PC-3 (cell line): ENCODE measurements at regions not wholly inside any gene's neighbourhood (a gene's known extent, or its start where the extent isn't known, plus 50 kb on each side); places are given as distances from the start of the nearest gene placed in this dataset.

Source experiments
- ATAC-seq: fragments of 200-7000 bp; cut with Tn5 transposase; 2 replicates; pipeline ENCODE4 v1.9.1; 2020; ENCODE audit warnings: mild to moderate bottlenecking, moderate library complexity
- BruUV-seq: library from RNA; stranded (reverse); fragments of 400-500 nt; replicated peaks from 2 replicates; lab custom pipeline; 2021; lab: Mats Ljungman, UMichigan
- CTCF ChIA-PET: fragments of 300-600 bp; sonication (Branson Sonifier 250); formaldehyde crosslinking; loops from one replicate; lab custom pipeline; 2022; ENCODE audit warnings: antibody characterized with exemption; lab: Charles Lee
- POLR2A ChIA-PET: fragments of 300-600 bp; sonication (Branson Sonifier 250); formaldehyde crosslinking; loops from one replicate; lab custom pipeline; 2022; ENCODE audit warnings: antibody characterized with exemption; ENCODE audit not compliant: unreplicated experiment; lab: Charles Lee
- DNase-seq: peaks from one replicate; pipeline ENCODE4 v3.0.0-alpha.2; 2015
- H2AFZ ChIP-seq: fragments of 300-600 bp; sonication (generic); 2 replicates; pipeline ENCODE4 v1.6.0; 2016; ENCODE audit warnings: antibody characterized with exemption, low read length
- H3F3A ChIP-seq: fragments of 300-600 bp; sonication (generic); one replicate; pipeline ENCODE4 v1.6.0; 2017; ENCODE audit warnings: antibody characterized with exemption, low read length, control low read depth, mild to moderate bottlenecking; ENCODE audit not compliant: unreplicated experiment
- H3K27ac ChIP-seq: fragments of 300-600 bp; sonication (generic); 2 replicates; pipeline ENCODE4 v1.5.1; 2016; ENCODE audit warnings: mild to moderate bottlenecking, low read length
- H3K27me3 ChIP-seq: fragments of 300-600 bp; sonication (generic); 2 replicates; pipeline ENCODE4 v1.6.1; 2016; ENCODE audit warnings: low read length, mixed read lengths
- H3K36me3 ChIP-seq: fragments of 300-600 bp; sonication (generic); 2 replicates; pipeline ENCODE4 v1.6.1; 2016; ENCODE audit warnings: low read depth, mixed run types, low read length, mixed read lengths
- H3K4me1 ChIP-seq: fragments of 300-600 bp; sonication (generic); 2 replicates; pipeline ENCODE4 v1.5.1; 2016; ENCODE audit warnings: low read length; ENCODE audit not compliant: insufficient read depth
- H3K4me2 ChIP-seq: fragments of 300-600 bp; sonication (generic); 2 replicates; pipeline ENCODE4 v1.6.0; 2016; ENCODE audit warnings: low read length
- H3K4me3 ChIP-seq: fragments of 300-600 bp; sonication (generic); 2 replicates; pipeline ENCODE4 v1.5.1; 2016; ENCODE audit warnings: mild to moderate bottlenecking, low read length, mixed read lengths
- H3K79me2 ChIP-seq: fragments of 300-600 bp; sonication (generic); 2 replicates; pipeline ENCODE4 v1.6.1; 2017; ENCODE audit warnings: low read length, mixed read lengths
- H3K9ac ChIP-seq: fragments of 300-600 bp; sonication (generic); 2 replicates; pipeline ENCODE4 v1.6.0; 2016; ENCODE audit warnings: mild to moderate bottlenecking, low read length
- H3K9me2 ChIP-seq: fragments of 300-600 bp; sonication (generic); replicated peaks from 2 replicates; pipeline ENCODE4 v1.6.1; 2016; ENCODE audit warnings: mixed run types, low read length, mixed read lengths
- H3K9me3 ChIP-seq: fragments of 300-600 bp; sonication (generic); 2 replicates; pipeline ENCODE4 v1.6.1; 2016; ENCODE audit warnings: low read length, mixed read lengths
- H4K20me1 ChIP-seq: fragments of 300-600 bp; sonication (generic); 2 replicates; pipeline ENCODE4 v1.6.1; 2016; ENCODE audit warnings: low read length, mixed read lengths
- EZH2 ChIP-seq: fragments of 300-600 bp; sonication (generic); IDR thresholded peaks from one replicate; pipeline ENCODE4 v1.6.1; 2017; ENCODE audit warnings: antibody characterized with exemption, mild to moderate bottlenecking, low read length; ENCODE audit not compliant: unreplicated experiment
- EZH2phosphoT487 ChIP-seq: fragments of 300-600 bp; sonication (generic); IDR thresholded peaks from 2 replicates; pipeline ENCODE4 v1.6.1; 2018; ENCODE audit warnings: mild to moderate bottlenecking, antibody characterized with exemption, low read length, borderline replicate concordance
- intact Hi-C: fragments of 100-400 bp; cut with micrococcal nuclease; formaldehyde crosslinking; loops from 2 replicates; pipeline ENCODE4 v1.9.0; 2023
- TF ChIP-seq, protein P1 (sequence below): fragments of 300-600 bp; sonication (generic); conservative IDR thresholded peaks from 2 replicates; pipeline ENCODE4 v1.5.1; 2017; ENCODE audit warnings: antibody characterized with exemption, low read depth, mild to moderate bottlenecking, low read length

DNA sequence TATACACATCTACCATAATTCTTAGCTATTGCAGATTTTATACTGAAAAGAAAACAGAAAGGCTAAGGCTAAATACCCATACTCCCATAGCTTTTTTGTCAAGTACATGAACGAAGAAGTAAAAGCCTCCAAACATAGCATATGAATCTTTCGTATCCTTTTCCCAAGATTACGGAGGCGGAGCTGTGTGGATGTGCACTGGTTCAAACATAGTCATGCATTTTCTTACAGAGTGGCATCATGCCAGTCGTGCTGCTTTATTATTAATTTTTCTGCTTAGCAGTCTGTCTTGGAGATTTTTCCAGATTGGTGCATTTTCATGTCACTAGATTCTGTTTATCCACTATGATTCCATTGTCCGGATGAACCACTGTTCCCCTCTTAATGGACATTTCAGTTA is 118.7 kb upstream of the RUNX3 start:
- H2AFZ ChIP-seq, result no peak overlapping the region
- no peak for DNase-seq
- peaks cover 35% of the 10 kb centered on the region for H3K27me3 ChIP-seq
- no peaks in the 10 kb centered on the region for H3K36me3 ChIP-seq
- H3K27ac ChIP-seq, result no peak overlapping the region
- H3K79me2 ChIP-seq, result no peaks in the 10 kb centered on the region
- H3K9ac ChIP-seq, result no peak overlapping the region
- no peak overlapping the region for H3K4me3 ChIP-seq
- H4K20me1 ChIP-seq, result no peaks in the 10 kb centered on the region
- no peaks in the 10 kb centered on the region for H3K9me3 ChIP-seq
- ChIA-PET CTCF (no interaction called here), POLR2A (no interaction called here)
- H3K9me2 ChIP-seq, result no peaks in the 10 kb centered on the region
- no peaks in the 10 kb centered on the region for H3K4me1 ChIP-seq
- intact Hi-C loops, result no loop called here
- no peaks in the 10 kb centered on the region for H3F3A ChIP-seq
- TF ChIP-seq, protein P1, sequence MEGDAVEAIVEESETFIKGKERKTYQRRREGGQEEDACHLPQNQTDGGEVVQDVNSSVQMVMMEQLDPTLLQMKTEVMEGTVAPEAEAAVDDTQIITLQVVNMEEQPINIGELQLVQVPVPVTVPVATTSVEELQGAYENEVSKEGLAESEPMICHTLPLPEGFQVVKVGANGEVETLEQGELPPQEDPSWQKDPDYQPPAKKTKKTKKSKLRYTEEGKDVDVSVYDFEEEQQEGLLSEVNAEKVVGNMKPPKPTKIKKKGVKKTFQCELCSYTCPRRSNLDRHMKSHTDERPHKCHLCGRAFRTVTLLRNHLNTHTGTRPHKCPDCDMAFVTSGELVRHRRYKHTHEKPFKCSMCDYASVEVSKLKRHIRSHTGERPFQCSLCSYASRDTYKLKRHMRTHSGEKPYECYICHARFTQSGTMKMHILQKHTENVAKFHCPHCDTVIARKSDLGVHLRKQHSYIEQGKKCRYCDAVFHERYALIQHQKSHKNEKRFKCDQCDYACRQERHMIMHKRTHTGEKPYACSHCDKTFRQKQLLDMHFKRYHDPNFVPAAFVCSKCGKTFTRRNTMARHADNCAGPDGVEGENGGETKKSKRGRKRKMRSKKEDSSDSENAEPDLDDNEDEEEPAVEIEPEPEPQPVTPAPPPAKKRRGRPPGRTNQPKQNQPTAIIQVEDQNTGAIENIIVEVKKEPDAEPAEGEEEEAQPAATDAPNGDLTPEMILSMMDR, result no peak
- no peak for TF ChIP-seq EZH2phosphoT487
- TF ChIP-seq EZH2, result no peak
- BruUV-seq, result no TSS peak
- H3K4me2 ChIP-seq, result no peak overlapping the region
- ATAC-seq, result no peak

DNA sequence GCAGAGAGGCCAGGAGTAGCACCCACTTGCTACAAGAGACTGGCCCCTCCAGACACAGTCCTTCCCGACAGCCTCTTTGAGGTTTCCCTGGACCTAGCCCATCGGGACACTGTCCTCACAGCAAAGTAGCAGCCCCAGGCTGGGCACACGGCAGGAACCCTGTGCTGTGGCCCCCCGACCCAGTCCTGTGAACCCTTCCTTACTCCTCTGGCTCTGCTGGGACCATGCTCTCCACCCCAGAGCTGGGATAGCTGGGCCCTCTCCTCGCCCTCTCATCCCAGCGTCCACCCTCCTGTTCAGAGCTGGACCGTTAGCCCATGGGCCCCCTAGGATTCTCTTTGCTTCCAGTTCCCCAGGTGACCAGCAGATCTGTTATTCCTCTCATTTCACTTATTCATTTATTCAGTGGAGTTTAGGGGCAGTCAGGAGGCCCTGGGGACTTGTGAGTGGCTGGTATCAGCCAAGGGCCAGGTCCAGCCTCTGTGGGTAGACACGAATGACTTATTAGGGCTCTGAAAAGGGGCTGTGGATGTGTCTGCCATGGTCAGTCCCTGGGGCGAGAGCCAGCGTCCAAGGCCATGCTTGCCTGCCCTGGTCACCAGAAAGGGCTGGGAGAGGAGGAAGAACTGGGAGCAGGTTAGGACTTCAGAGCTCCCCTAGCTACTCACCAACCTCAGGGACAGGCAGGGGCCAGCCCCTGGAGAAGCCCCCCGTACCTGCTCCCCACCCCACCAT is 117.6 kb upstream of the RUNX3 start:
- H3K27ac ChIP-seq, result no peak overlapping the region
- H3K4me3 ChIP-seq, result no peak overlapping the region
- ChIA-PET POLR2A (no interaction called here), CTCF (no interaction called here)
- intact Hi-C loops, result no loop called here
- H3K9ac ChIP-seq, result no peak overlapping the region
- H3K36me3 ChIP-seq, result no peaks in the 10 kb centered on the region
- H3K9me2 ChIP-seq, result no peaks in the 10 kb centered on the region
- no peak for DNase-seq
- no peak for ATAC-seq
- H3K27me3 ChIP-seq, result peaks cover 35% of the 10 kb centered on the region
- no peaks in the 10 kb centered on the region for H4K20me1 ChIP-seq
- no peaks in the 10 kb centered on the region for H3K9me3 ChIP-seq
- no peaks in the 10 kb centered on the region for H3K79me2 ChIP-seq
- H3K4me2 ChIP-seq, result no peak overlapping the region
- BruUV-seq, result no TSS peak
- H3K4me1 ChIP-seq, result no peaks in the 10 kb centered on the region
- no peak overlapping the region for H2AFZ ChIP-seq
- no peak for TF ChIP-seq EZH2
- TF ChIP-seq EZH2phosphoT487, result no peak
- TF ChIP-seq, protein P1, result no peak
- H3F3A ChIP-seq, result no peaks in the 10 kb centered on the region

DNA sequence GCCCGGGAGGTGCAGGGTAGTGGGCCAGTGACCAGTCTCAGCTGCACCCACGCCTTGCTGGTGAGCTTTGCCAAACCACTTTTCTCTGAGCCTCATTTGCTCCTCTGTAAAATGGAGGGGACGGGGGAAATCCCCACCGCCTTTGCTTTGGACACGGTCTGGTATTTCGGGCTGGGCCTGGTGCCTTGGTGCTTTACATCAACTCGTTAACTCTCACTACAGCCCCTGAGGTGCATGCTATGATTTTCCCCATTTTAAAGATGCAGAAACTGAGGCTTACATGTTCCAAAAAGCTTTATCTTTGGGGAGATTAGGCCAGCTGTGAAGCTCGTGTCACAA is 116.1 kb upstream of the RUNX3 start:
- ChIA-PET CTCF (no interaction called here), POLR2A (no interaction called here)
- Histone ChIP-seq H3K9me2 (no peaks in the 10 kb centered on the region), H3K4me2 (no peak overlapping the region), H3K36me3 (no peaks in the 10 kb centered on the region), H3K4me3 (no peak overlapping the region), H3F3A (no peaks in the 10 kb centered on the region), H3K27me3 (peaks cover 36% of the 10 kb centered on the region), H3K4me1 (no peaks in the 10 kb centered on the region), H3K79me2 (no peaks in the 10 kb centered on the region), H3K9ac (no peak overlapping the region), H4K20me1 (no peaks in the 10 kb centered on the region), H2AFZ (no peak overlapping the region), H3K27ac (no peak overlapping the region), H3K9me3 (no peaks in the 10 kb centered on the region)
- DNase-seq, result no peak
- no peak for ATAC-seq
- BruUV-seq, result no TSS peak
- intact Hi-C loops, result no loop called here
- no peak for TF ChIP-seq EZH2phosphoT487
- TF ChIP-seq, protein P1, result no peak
- TF ChIP-seq EZH2, result no peak
